ENCODE measurements at regions not wholly inside any gene's neighbourhood (a gene's known extent, or its start where the extent isn't known, plus 50 kb on each side); places are given as distances from the start of the nearest gene placed in this dataset.

GRCh38 chr4:123804196-123804721 is 407.7 kb downstream of the SPRY1 start:
- no peak for TF ChIP-seq EZH2 (IDR thresholded peaks at IDR 0.05; ENCODE audit: borderline replicate concordance, low read length)
- TF ChIP-seq, protein P1, sequence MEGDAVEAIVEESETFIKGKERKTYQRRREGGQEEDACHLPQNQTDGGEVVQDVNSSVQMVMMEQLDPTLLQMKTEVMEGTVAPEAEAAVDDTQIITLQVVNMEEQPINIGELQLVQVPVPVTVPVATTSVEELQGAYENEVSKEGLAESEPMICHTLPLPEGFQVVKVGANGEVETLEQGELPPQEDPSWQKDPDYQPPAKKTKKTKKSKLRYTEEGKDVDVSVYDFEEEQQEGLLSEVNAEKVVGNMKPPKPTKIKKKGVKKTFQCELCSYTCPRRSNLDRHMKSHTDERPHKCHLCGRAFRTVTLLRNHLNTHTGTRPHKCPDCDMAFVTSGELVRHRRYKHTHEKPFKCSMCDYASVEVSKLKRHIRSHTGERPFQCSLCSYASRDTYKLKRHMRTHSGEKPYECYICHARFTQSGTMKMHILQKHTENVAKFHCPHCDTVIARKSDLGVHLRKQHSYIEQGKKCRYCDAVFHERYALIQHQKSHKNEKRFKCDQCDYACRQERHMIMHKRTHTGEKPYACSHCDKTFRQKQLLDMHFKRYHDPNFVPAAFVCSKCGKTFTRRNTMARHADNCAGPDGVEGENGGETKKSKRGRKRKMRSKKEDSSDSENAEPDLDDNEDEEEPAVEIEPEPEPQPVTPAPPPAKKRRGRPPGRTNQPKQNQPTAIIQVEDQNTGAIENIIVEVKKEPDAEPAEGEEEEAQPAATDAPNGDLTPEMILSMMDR (IDR thresholded peaks at IDR 0.05; ENCODE audit: low read length) = no peak
